Liver (tissue), 8 donors: ENCODE measurements at regions not wholly inside any gene's neighbourhood (a gene's known extent, or its start where the extent isn't known, plus 50 kb on each side); places are given as distances from the start of the nearest gene placed in this dataset.

Experiments used
- DNase-seq: peaks from one replicate; pipeline ENCODE4 v3.0.0-alpha.2; 2017; ENCODE audit warnings: low spot score
- H3K27ac ChIP-seq, 2 donors: one replicate each; pipeline ENCODE4 v1.7.0; 2013; ENCODE audit warnings: inconsistent platforms in 2 of 2, low read length in 2 of 2, control low read depth in 1 of 2, low read depth in 1 of 2, mild to moderate bottlenecking in 1 of 2
- H3K27me3 ChIP-seq, 4 donors: one replicate each; pipeline versions ENCODE4 v1.6.1 to v1.7.0; 2013; ENCODE audit warnings: low read length in 3 of 4, inconsistent platforms in 1 of 4, mild to moderate bottlenecking in 1 of 4, moderate library complexity in 1 of 4; ENCODE audit not compliant: control insufficient read depth in 4 of 4, insufficient read depth in 4 of 4
- H3K36me3 ChIP-seq, 4 donors: one replicate each; pipeline versions ENCODE4 v1.6.1 to v1.7.0; 2013; ENCODE audit warnings: low read length in 3 of 4, mild to moderate bottlenecking in 3 of 4, low read depth in 1 of 4, moderate library complexity in 1 of 4; ENCODE audit not compliant: control insufficient read depth in 4 of 4, insufficient read depth in 3 of 4
- H3K4me1 ChIP-seq, 4 donors: one replicate each; pipeline versions ENCODE4 v1.6.1 to v1.7.0; 2013; ENCODE audit warnings: low read length in 3 of 4, mild to moderate bottlenecking in 3 of 4, moderate library complexity in 1 of 4; ENCODE audit not compliant: control insufficient read depth in 4 of 4, insufficient read depth in 4 of 4
- H3K4me3 ChIP-seq, 3 donors: one replicate each; pipeline versions ENCODE4 v1.6.1 to v1.7.0; 2013; ENCODE audit warnings: low read length in 3 of 3, control low read depth in 1 of 3, low read depth in 1 of 3, mild to moderate bottlenecking in 1 of 3
- H3K9ac ChIP-seq, 2 donors: one replicate each; pipeline ENCODE4 v1.7.0; 2013; ENCODE audit warnings: low read length in 2 of 2, mild to moderate bottlenecking in 2 of 2, moderate library complexity in 2 of 2, control low read depth in 1 of 2, low read depth in 1 of 2
- H3K9me3 ChIP-seq, 4 donors: one replicate each; pipeline versions ENCODE4 v1.6.1 to v1.7.0; 2013; ENCODE audit warnings: low read length in 3 of 4; ENCODE audit not compliant: control insufficient read depth in 4 of 4
- EGR1 ChIP-seq, 2 donors: IDR thresholded peaks; 2 replicates each; pipeline ENCODE4 v1.6.1; 2016 to 2018; ENCODE audit warnings: antibody characterized with exemption in 2 of 2, low read depth in 2 of 2
- FOXA1 ChIP-seq: IDR thresholded peaks from 2 replicates; pipeline ENCODE4 v1.6.1; 2016; ENCODE audit warnings: antibody characterized with exemption
- FOXA2 ChIP-seq: IDR thresholded peaks from 2 replicates; pipeline ENCODE4 v1.6.1; 2016; ENCODE audit warnings: antibody characterized with exemption
- GABPA ChIP-seq, 2 donors: IDR thresholded peaks in 1 of 2; conservative IDR thresholded peaks in 1 of 2; 2 replicates each; pipeline ENCODE4 v1.6.1; 2016; ENCODE audit warnings: antibody characterized with exemption in 2 of 2, mild to moderate bottlenecking in 1 of 2, moderate library complexity in 1 of 2
- HNF4A ChIP-seq, 2 donors: conservative IDR thresholded peaks; 2 replicates each; pipeline ENCODE4 v1.6.1; 2016; ENCODE audit warnings: antibody characterized with exemption in 2 of 2, mild to moderate bottlenecking in 2 of 2
- HNF4G ChIP-seq: IDR thresholded peaks from 2 replicates; pipeline ENCODE4 v1.6.1; 2016; ENCODE audit warnings: antibody characterized with exemption
- JUND ChIP-seq, 2 donors: IDR thresholded peaks; 2 replicates each; pipeline ENCODE4 v1.6.1; 2016; ENCODE audit warnings: antibody characterized with exemption in 2 of 2
- NR2F2 ChIP-seq: IDR thresholded peaks from 2 replicates; pipeline ENCODE4 v1.6.1; 2016; ENCODE audit warnings: antibody characterized with exemption
- RAD21 ChIP-seq, 2 donors: IDR thresholded peaks; 2 replicates each; pipeline ENCODE4 v1.6.1; 2016; ENCODE audit warnings: antibody characterized with exemption in 2 of 2, mild to moderate bottlenecking in 2 of 2
- RXRA ChIP-seq, 2 donors: IDR thresholded peaks; 2 replicates each; pipeline ENCODE4 v1.6.1; 2017 to 2018; ENCODE audit warnings: antibody characterized with exemption in 2 of 2, mild to moderate bottlenecking in 1 of 2
- SP1 ChIP-seq: IDR thresholded peaks from 2 replicates; pipeline ENCODE4 v1.6.1; 2018; ENCODE audit warnings: antibody characterized with exemption, mild to moderate bottlenecking
- TAF1 ChIP-seq: conservative IDR thresholded peaks from 2 replicates; pipeline ENCODE4 v1.6.1; 2016; ENCODE audit warnings: antibody characterized with exemption, mild to moderate bottlenecking
- YY1 ChIP-seq: IDR thresholded peaks from 2 replicates; pipeline ENCODE4 v1.6.1; 2016; ENCODE audit warnings: antibody characterized with exemption, mild to moderate bottlenecking
- WGBS: extraction: QIAGEN DNeasy Blood & Tissue Kit; methylation state at CpG from one replicate; pipeline ENCODE4 v1.1.7; 2013; 5-methylcytosine and 5-hydroxymethylcytosine counted together
- TF ChIP-seq, protein P1 (sequence below): IDR thresholded peaks from 2 replicates; pipeline ENCODE4 v1.6.1; 2016; ENCODE audit warnings: antibody characterized with exemption
- TF ChIP-seq, protein P2 (sequence below): fragments of 150-350 bp; IDR thresholded peaks from 2 replicates; pipeline ENCODE4 v1.5.1; 2017; ENCODE audit warnings: improper control_type of control experiment, low read depth, low read length; ENCODE audit not compliant: missing input control
- TF ChIP-seq, protein P3 (sequence below): IDR thresholded peaks from 2 replicates; pipeline ENCODE4 v1.6.1; 2016; ENCODE audit warnings: antibody characterized with exemption
- TF ChIP-seq, protein P4 (sequence below): IDR thresholded peaks from 2 replicates; pipeline ENCODE4 v1.6.1; 2016; ENCODE audit warnings: antibody characterized with exemption
- TF ChIP-seq, protein P5 (sequence below): IDR thresholded peaks from 2 replicates; pipeline ENCODE4 v1.6.1; 2016; ENCODE audit warnings: antibody characterized with exemption, mild to moderate bottlenecking
- donor health status: healthy.
- donor health status: healthy.
- donor health status: healthy.
- donor health status: healthy.
- donor health status: healthy.

DNA sequence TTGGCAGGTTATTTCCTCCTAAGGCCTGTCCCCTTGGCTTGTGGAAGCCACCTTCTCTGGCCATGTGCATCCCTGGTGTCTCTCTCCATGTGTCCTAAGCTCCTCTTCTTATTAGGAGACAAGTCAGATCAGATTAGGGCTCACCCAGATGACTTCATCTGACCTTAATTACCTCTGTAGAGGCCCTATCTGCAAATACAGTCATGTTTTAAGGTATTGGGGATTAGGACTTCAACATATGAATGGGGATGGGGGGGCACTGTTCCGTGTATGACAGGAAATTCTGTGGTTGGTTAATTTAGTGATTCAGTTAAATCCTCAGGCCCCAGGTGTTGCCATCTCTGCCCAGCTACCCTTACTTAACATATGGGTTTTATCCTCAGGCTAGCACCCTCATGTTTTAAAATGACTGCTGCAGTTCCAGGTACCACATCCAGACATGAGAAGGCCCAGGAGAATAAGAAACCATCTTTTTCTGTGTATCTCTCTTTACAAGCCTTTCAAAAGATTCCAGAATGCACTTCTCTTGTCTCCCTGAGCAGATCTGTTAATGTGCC, 51.9 kb upstream of the RAI14 start:
- Histone ChIP-seq H3K4me1 (no peaks in the 10 kb centered on the region), H3K27me3 (no peaks in the 10 kb centered on the region), H3K36me3 (no peaks in the 10 kb centered on the region), H3K4me3 (no peak overlapping the region), H3K9ac (no peak overlapping the region), H3K9me3 (no peaks in the 10 kb centered on the region), H3K27ac (no peak overlapping the region)
- DNase-seq: no peak
- WGBS: 69% methylated on average over 1 of the region's 1 CpG
- TF ChIP-seq HNF4G: no peak
- TF ChIP-seq RXRA (IDR thresholded peaks at IDR 0.05): no peak
- no peak for TF ChIP-seq YY1
- TF ChIP-seq FOXA2: no peak
- TF ChIP-seq, protein P1, sequence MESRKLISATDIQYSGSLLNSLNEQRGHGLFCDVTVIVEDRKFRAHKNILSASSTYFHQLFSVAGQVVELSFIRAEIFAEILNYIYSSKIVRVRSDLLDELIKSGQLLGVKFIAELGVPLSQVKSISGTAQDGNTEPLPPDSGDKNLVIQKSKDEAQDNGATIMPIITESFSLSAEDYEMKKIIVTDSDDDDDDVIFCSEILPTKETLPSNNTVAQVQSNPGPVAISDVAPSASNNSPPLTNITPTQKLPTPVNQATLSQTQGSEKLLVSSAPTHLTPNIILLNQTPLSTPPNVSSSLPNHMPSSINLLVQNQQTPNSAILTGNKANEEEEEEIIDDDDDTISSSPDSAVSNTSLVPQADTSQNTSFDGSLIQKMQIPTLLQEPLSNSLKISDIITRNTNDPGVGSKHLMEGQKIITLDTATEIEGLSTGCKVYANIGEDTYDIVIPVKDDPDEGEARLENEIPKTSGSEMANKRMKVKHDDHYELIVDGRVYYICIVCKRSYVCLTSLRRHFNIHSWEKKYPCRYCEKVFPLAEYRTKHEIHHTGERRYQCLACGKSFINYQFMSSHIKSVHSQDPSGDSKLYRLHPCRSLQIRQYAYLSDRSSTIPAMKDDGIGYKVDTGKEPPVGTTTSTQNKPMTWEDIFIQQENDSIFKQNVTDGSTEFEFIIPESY: no peak
- no peak for TF ChIP-seq FOXA1
- TF ChIP-seq, protein P2, sequence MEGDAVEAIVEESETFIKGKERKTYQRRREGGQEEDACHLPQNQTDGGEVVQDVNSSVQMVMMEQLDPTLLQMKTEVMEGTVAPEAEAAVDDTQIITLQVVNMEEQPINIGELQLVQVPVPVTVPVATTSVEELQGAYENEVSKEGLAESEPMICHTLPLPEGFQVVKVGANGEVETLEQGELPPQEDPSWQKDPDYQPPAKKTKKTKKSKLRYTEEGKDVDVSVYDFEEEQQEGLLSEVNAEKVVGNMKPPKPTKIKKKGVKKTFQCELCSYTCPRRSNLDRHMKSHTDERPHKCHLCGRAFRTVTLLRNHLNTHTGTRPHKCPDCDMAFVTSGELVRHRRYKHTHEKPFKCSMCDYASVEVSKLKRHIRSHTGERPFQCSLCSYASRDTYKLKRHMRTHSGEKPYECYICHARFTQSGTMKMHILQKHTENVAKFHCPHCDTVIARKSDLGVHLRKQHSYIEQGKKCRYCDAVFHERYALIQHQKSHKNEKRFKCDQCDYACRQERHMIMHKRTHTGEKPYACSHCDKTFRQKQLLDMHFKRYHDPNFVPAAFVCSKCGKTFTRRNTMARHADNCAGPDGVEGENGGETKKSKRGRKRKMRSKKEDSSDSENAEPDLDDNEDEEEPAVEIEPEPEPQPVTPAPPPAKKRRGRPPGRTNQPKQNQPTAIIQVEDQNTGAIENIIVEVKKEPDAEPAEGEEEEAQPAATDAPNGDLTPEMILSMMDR: no peak
- no peak for TF ChIP-seq NR2F2
- TF ChIP-seq GABPA (IDR thresholded peaks at IDR 0.05 in 1 of 2, conservative IDR thresholded peaks at IDR 0.05 in 1 of 2): no peak
- TF ChIP-seq, protein P3, sequence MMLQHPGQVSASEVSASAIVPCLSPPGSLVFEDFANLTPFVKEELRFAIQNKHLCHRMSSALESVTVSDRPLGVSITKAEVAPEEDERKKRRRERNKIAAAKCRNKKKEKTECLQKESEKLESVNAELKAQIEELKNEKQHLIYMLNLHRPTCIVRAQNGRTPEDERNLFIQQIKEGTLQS: no peak
- TF ChIP-seq JUND (IDR thresholded peaks at IDR 0.05): no peak
- no peak for TF ChIP-seq TAF1

DNA sequence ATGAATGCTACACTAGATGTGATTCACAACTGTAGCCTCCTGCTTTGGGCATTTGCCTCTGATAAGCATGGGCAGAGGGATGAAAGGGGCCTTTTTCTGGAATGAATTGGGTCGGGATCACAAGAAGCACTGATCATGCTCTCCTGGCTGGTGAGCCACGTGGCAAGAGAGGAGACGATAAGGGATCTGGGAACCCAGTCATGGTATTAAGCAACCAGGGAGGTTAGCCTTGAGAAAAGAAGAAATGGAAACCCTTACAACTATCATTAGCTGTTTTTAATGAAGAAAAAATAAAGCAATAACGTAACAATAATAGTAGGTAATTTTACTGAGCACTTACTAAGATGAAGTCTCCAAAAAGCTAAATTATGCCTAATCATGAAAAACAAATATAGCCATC, 50.0 kb upstream of the RAI14 start:
- H3K27ac ChIP-seq: no peak overlapping the region
- H3K4me3 ChIP-seq: no peak overlapping the region
- H3K4me1 ChIP-seq: no peaks in the 10 kb centered on the region
- DNase-seq: no peak
- H3K9ac ChIP-seq: no peak overlapping the region
- H3K9me3 ChIP-seq: no peaks in the 10 kb centered on the region
- H3K27me3 ChIP-seq: no peaks in the 10 kb centered on the region
- 91% methylated on average over 4 of the region's 4 CpGs for WGBS
- TF ChIP-seq, protein P2: no peak
- TF ChIP-seq SP1: no peak
- no peak for TF ChIP-seq NR2F2
- TF ChIP-seq, protein P1: no peak
- TF ChIP-seq HNF4A (conservative IDR thresholded peaks at IDR 0.05): no peak
- TF ChIP-seq TAF1: no peak
- TF ChIP-seq GABPA (IDR thresholded peaks at IDR 0.05 in 1 of 2, conservative IDR thresholded peaks at IDR 0.05 in 1 of 2): no peak
- TF ChIP-seq, protein P3: no peak
- TF ChIP-seq, protein P4, sequence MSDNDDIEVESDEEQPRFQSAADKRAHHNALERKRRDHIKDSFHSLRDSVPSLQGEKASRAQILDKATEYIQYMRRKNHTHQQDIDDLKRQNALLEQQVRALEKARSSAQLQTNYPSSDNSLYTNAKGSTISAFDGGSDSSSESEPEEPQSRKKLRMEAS: no peak
- no peak for TF ChIP-seq EGR1 (IDR thresholded peaks at IDR 0.05; ENCODE audit: low read depth in 2 of 2)
- no peak for TF ChIP-seq RXRA (IDR thresholded peaks at IDR 0.05)
- TF ChIP-seq FOXA2: no peak
- TF ChIP-seq, protein P5, sequence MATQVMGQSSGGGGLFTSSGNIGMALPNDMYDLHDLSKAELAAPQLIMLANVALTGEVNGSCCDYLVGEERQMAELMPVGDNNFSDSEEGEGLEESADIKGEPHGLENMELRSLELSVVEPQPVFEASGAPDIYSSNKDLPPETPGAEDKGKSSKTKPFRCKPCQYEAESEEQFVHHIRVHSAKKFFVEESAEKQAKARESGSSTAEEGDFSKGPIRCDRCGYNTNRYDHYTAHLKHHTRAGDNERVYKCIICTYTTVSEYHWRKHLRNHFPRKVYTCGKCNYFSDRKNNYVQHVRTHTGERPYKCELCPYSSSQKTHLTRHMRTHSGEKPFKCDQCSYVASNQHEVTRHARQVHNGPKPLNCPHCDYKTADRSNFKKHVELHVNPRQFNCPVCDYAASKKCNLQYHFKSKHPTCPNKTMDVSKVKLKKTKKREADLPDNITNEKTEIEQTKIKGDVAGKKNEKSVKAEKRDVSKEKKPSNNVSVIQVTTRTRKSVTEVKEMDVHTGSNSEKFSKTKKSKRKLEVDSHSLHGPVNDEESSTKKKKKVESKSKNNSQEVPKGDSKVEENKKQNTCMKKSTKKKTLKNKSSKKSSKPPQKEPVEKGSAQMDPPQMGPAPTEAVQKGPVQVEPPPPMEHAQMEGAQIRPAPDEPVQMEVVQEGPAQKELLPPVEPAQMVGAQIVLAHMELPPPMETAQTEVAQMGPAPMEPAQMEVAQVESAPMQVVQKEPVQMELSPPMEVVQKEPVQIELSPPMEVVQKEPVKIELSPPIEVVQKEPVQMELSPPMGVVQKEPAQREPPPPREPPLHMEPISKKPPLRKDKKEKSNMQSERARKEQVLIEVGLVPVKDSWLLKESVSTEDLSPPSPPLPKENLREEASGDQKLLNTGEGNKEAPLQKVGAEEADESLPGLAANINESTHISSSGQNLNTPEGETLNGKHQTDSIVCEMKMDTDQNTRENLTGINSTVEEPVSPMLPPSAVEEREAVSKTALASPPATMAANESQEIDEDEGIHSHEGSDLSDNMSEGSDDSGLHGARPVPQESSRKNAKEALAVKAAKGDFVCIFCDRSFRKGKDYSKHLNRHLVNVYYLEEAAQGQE: no peak
- no peak for TF ChIP-seq RAD21 (IDR thresholded peaks at IDR 0.05)
- no peak for TF ChIP-seq HNF4G
- no peak for TF ChIP-seq FOXA1
- TF ChIP-seq YY1: no peak
- no peak for TF ChIP-seq JUND (IDR thresholded peaks at IDR 0.05)
- H3K36me3 ChIP-seq: no peaks in the 10 kb centered on the region
